ENCODE measurements at regions not wholly inside any gene's neighbourhood (a gene's known extent, or its start where the extent isn't known, plus 50 kb on each side); places are given as distances from the start of the nearest gene placed in this dataset.

- TF ChIP-seq ERG (CRISPR knock-in tag; IDR thresholded peaks at IDR 0.05) (no peak), CBFB (CRISPR knock-in tag; IDR thresholded peaks at IDR 0.05; ENCODE audit: low read depth) (no peak), ZNF425 (CRISPR knock-in tag; conservative IDR thresholded peaks at IDR 0.05) (no peak), ATF6 (CRISPR knock-in tag; IDR thresholded peaks at IDR 0.05) (no peak), USF2 (CRISPR knock-in tag; IDR thresholded peaks at IDR 0.05) (no peak), ZNF317 (CRISPR knock-in tag; IDR thresholded peaks at IDR 0.05; ENCODE audit: borderline replicate concordance, low read depth) (no peak), CTCF (IDR thresholded peaks at IDR 0.05) (no peak), ZNF512 (CRISPR knock-in tag; IDR thresholded peaks at IDR 0.05; ENCODE audit: borderline replicate concordance) (no peak), NR2C2 (CRISPR knock-in tag; IDR thresholded peaks at IDR 0.05) (no peak), ZNF232 (CRISPR knock-in tag; IDR thresholded peaks at IDR 0.05) (no peak), GABPB1 (CRISPR knock-in tag; IDR thresholded peaks at IDR 0.05) (no peak), FOXK1 (CRISPR knock-in tag; IDR thresholded peaks at IDR 0.05) (no peak)
Observed at GRCh38 chr6:71491844-71492243, 203.2 kb downstream of the OGFRL1 start (continued).

GRCh38 chr6:71492668-71493067 is 204.1 kb downstream of the OGFRL1 start:
- H3K27me3 Mint-ChIP-seq (ENCODE audit: low read depth) = no peaks in the 10 kb centered on the region
- no peak overlapping the region for H3K4me3 Mint-ChIP-seq
- no peak for ATAC-seq
- POLR2A ChIA-PET = no interaction called here
- TF ChIP-seq TEAD4 (CRISPR knock-in tag; IDR thresholded peaks at IDR 0.05) (no peak), HMGA2 (CRISPR knock-in tag; IDR thresholded peaks at IDR 0.05) (peak; percentile 92)
- no peak overlapping the region for H3K27ac Mint-ChIP-seq
- H3K9me3 Mint-ChIP-seq = no peaks in the 10 kb centered on the region
- no peak for DNase-seq (ENCODE audit: low spot score)
- H3K4me1 Mint-ChIP-seq = peaks cover 24% of the 10 kb centered on the region
- H3K36me3 Mint-ChIP-seq = no peaks in the 10 kb centered on the region
- CTCF ChIA-PET = no interaction called here
